OCI-LY3 (cell line): ENCODE measurements at regions not wholly inside any gene's neighbourhood (a gene's known extent, or its start where the extent isn't known, plus 50 kb on each side); places are given as distances from the start of the nearest gene placed in this dataset.

Experiments used
- H2AFZ ChIP-seq: fragments of 200-600, 300-600 bp; shearing (Covaris generic); 2 replicates; pipeline ENCODE4 v1.6.0; 2014; ENCODE audit warnings: antibody characterized with exemption, low read depth, low read length
- H3K27ac ChIP-seq: fragments of 200-600, 300-600 bp; sonication (generic); 2 replicates; pipeline ENCODE4 v1.5.1; 2014; ENCODE audit warnings: mild to moderate bottlenecking, low read length, moderate library complexity, mixed read lengths
- H3K27me3 ChIP-seq: fragments of 200-600, 300-600 bp; sonication (generic); 2 replicates; pipeline ENCODE4 v1.6.1; 2014; ENCODE audit warnings: low read depth, low read length, mixed read lengths
- H3K36me3 ChIP-seq: fragments of 200-600, 300-600 bp; sonication (generic); replicated peaks from 2 replicates; pipeline ENCODE3; 2014; ENCODE audit warnings: low read depth, low read length, mixed read lengths
- H3K4me1 ChIP-seq: fragments of 300-600, 200-600 bp; sonication (generic); 2 replicates; pipeline ENCODE4 v1.6.1; 2014; ENCODE audit warnings: low read length, mixed read lengths
- H3K4me2 ChIP-seq: fragments of 200-600, 300-600 bp; sonication (generic); 2 replicates; pipeline ENCODE4 v1.6.1; 2014; ENCODE audit warnings: low read length, mixed read lengths
- H3K4me3 ChIP-seq: fragments of 300-600, 200-600 bp; sonication (generic); 2 replicates; pipeline ENCODE4 v1.5.1; 2014; ENCODE audit warnings: antibody characterized with exemption, mild to moderate bottlenecking, low read length, moderate library complexity
- H3K79me2 ChIP-seq: fragments of 300-600, 200-600 bp; shearing (Covaris generic); 2 replicates; pipeline ENCODE4 v1.6.1; 2014; ENCODE audit warnings: mild to moderate bottlenecking, low read length, mixed read lengths
- H3K9ac ChIP-seq: fragments of 300-600, 200-600 bp; shearing (Covaris generic); 2 replicates; pipeline ENCODE4 v1.6.0; 2014; ENCODE audit warnings: mild to moderate bottlenecking, low read length, moderate library complexity
- H3K9me3 ChIP-seq: fragments of 200-600, 300-600 bp; shearing (Covaris generic); 2 replicates; pipeline ENCODE4 v1.6.1; 2014; ENCODE audit warnings: low read length, mixed read lengths; ENCODE audit not compliant: insufficient read depth
- H4K20me1 ChIP-seq: fragments of 200-600, 300-600 bp; sonication (generic); 2 replicates; pipeline ENCODE4 v1.6.1; 2016; ENCODE audit warnings: low read length, mixed read lengths; ENCODE audit not compliant: insufficient read depth
- EZH2phosphoT487 ChIP-seq: fragments of 200-600 bp; shearing (Covaris generic); IDR thresholded peaks from 2 replicates; pipeline ENCODE4 v1.6.1; 2018; ENCODE audit warnings: antibody characterized with exemption, mixed run types, low read depth
- TF ChIP-seq, protein P1 (sequence below): fragments of 200-600, 300-600 bp; sonication (generic); IDR thresholded peaks from 2 replicates; pipeline ENCODE4 v1.5.1; 2014; ENCODE audit warnings: antibody characterized with exemption, low read length, low read depth

DNA sequence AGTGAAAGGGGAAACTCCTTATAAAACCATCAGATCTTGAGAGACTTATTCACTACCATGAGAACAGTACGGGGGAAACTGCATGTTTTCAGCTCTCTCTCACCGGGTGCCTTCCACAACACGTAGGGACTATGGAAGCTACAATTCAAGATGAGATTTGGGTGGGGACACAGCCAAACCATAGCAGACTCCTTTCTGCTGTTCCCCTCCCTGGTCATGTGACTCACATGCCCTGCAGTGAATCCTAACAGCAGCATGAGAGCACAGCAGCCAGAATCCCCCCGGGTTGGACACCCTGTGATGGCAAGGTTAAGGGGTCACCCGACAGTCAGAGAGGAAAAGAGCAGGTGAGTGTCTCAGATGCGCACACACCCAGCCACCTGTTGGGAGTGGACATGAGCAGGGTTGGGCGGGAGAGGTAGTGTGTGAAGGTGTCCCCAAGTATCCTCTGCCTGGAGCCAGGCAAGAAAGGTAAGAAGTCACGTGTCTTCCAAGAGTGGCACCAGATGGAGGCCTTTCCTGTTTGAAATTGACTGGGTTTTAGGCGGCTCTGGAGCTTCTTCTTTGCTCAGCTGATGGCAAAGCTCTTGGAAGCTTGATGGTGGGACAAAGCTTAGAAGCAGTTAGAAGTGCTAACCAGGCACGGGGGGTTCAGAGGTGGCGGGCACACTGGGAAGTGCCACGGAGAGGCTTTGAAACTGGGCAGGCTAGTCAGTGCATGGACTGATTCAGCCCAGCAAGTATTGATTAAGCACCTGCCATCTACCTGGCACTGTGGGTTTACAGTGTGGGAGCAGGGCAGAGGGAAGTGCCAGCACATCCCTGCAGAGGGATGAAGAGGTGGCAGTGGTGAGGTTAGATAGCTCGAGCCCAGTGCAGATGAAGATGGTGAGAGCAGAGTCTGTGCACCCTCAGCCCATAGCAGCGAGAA, 68.7 kb downstream of the RHOB start:
- no peak overlapping the region for H3K4me3 ChIP-seq
- no peaks in the 10 kb centered on the region for H4K20me1 ChIP-seq
- no peak overlapping the region for H3K27ac ChIP-seq
- H3K4me2 ChIP-seq = no peak overlapping the region
- no peak overlapping the region for H2AFZ ChIP-seq
- no peaks in the 10 kb centered on the region for H3K36me3 ChIP-seq
- no peak for TF ChIP-seq EZH2phosphoT487
- TF ChIP-seq, protein P1, sequence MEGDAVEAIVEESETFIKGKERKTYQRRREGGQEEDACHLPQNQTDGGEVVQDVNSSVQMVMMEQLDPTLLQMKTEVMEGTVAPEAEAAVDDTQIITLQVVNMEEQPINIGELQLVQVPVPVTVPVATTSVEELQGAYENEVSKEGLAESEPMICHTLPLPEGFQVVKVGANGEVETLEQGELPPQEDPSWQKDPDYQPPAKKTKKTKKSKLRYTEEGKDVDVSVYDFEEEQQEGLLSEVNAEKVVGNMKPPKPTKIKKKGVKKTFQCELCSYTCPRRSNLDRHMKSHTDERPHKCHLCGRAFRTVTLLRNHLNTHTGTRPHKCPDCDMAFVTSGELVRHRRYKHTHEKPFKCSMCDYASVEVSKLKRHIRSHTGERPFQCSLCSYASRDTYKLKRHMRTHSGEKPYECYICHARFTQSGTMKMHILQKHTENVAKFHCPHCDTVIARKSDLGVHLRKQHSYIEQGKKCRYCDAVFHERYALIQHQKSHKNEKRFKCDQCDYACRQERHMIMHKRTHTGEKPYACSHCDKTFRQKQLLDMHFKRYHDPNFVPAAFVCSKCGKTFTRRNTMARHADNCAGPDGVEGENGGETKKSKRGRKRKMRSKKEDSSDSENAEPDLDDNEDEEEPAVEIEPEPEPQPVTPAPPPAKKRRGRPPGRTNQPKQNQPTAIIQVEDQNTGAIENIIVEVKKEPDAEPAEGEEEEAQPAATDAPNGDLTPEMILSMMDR = no peak
- no peaks in the 10 kb centered on the region for H3K79me2 ChIP-seq
- H3K27me3 ChIP-seq = peaks cover 23% of the 10 kb centered on the region
- H3K9ac ChIP-seq = no peak overlapping the region
- H3K4me1 ChIP-seq = peaks cover 16% of the 10 kb centered on the region
- no peaks in the 10 kb centered on the region for H3K9me3 ChIP-seq

DNA sequence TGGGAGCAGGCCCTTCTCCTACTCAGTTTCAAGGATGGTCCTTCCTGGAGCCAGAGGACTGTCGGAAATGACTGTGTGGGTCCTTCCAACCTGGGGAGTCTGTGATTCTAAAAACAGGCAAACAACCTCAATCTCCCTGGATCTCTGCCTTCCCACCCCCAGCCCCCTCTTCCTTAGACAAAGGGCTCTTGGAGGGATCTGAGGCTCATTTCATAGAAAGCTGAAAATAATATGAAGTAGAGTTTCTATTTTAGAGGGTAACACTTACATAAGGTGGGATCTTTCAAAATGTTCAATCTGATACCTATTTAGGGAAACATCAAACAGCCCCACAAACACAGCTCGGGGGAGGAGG, 69.4 kb downstream of the RHOB start:
- H3K27ac ChIP-seq = no peak overlapping the region

DNA sequence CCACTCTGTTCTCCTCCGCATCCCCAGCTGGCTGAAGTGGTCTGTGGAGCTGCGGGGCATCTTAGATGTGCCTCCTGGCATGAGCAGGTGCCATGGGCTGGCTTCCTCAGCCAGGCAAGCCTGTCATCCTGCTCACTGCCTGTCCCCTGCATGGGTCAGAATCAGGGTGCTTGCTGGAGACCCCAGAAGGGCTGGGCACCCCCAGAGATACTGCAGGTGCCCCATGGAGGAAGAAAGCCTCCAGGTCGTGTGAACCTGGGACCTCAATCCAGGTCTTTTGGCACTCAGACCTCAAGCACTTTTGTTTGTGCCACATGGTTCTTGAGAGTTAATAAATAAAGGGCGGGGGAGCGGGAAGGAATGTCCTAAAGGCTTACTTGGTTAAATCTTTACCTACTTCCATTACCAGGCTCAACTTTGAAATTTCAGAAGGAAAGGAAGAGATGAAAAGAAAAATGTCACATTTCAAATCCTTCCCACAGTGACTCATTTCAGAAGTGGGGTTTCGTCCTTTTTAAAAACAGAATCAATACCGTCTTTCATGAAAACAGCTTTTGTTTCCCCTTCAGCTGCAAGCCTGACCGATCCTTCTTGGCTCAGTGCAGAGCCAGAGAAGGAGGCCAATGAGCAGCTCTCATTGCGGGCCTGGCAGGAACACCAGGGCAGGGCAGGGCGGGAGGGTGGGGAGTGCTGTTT, 69.9 kb downstream of the RHOB start:
- Histone ChIP-seq H3K79me2 (no peaks in the 10 kb centered on the region), H4K20me1 (no peaks in the 10 kb centered on the region), H3K9me3 (no peaks in the 10 kb centered on the region), H3K4me2 (peak overlapping the region; percentile 59), H3K4me3 (peak overlapping the region; percentile 46), H3K4me1 (peaks cover 16% of the 10 kb centered on the region), H3K36me3 (no peaks in the 10 kb centered on the region), H3K27ac (no peak overlapping the region), H2AFZ (no peak overlapping the region), H3K9ac (no peak overlapping the region), H3K27me3 (peaks cover 23% of the 10 kb centered on the region)
- TF ChIP-seq EZH2phosphoT487 = no peak
- TF ChIP-seq, protein P1 = no peak

More for the DNA sequence above, 69.4 kb downstream of the RHOB start:
- Histone ChIP-seq H3K27me3 (peaks cover 23% of the 10 kb centered on the region), H4K20me1 (no peaks in the 10 kb centered on the region), H3K4me3 (peak overlapping the region; percentile 46; the same call in 1 of the 2 replicates), H2AFZ (no peak overlapping the region), H3K4me1 (peaks cover 16% of the 10 kb centered on the region), H3K79me2 (no peaks in the 10 kb centered on the region), H3K36me3 (no peaks in the 10 kb centered on the region), H3K4me2 (peak overlapping the region; percentile 59), H3K9ac (no peak overlapping the region), H3K9me3 (no peaks in the 10 kb centered on the region)
- no peak for TF ChIP-seq EZH2phosphoT487
- TF ChIP-seq, protein P1 = no peak

DNA sequence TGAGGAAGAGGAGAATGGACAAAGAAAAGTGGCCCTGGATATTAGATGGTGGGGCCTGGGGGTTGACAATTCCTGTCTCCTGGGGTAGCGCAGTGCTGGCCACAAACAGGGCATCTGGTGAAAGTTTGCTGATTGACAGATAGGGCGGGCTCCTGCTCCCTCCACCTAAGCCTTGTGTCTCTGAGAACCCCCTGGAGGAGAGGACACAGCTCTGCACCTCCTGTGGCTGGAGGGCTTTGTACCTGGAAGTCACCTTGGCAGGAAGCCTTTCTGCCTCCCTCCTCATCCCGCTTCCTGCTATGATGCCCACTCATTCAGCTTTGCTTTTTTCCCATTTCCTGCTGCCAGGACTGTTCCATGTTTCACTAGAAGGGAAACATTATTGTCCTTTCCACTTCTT, 72.4 kb downstream of the RHOB start:
- H3K9me3 ChIP-seq = no peaks in the 10 kb centered on the region
- no peak overlapping the region for H3K4me2 ChIP-seq
- H3K36me3 ChIP-seq = no peaks in the 10 kb centered on the region
- no peak overlapping the region for H3K27ac ChIP-seq
- no peak overlapping the region for H3K9ac ChIP-seq
- H4K20me1 ChIP-seq = no peaks in the 10 kb centered on the region
- no peak overlapping the region for H3K4me3 ChIP-seq
- H3K27me3 ChIP-seq = peaks cover 21% of the 10 kb centered on the region
- peaks cover 16% of the 10 kb centered on the region for H3K4me1 ChIP-seq
- no peaks in the 10 kb centered on the region for H3K79me2 ChIP-seq
- no peak for TF ChIP-seq EZH2phosphoT487
- TF ChIP-seq, protein P1 = no peak
- no peak overlapping the region for H2AFZ ChIP-seq
